Iris pigment epithelial cell (primary cell): ENCODE measurements at regions not wholly inside any gene's neighbourhood (a gene's known extent, or its start where the extent isn't known, plus 50 kb on each side); places are given as distances from the start of the nearest gene placed in this dataset.
"Not testable (repeated sequence)": the region's sequence is repeated elsewhere in the genome, so short reads cannot be mapped to it uniquely, and the experiment has no call there.

Experiments
- DNase-seq: peaks from one replicate; pipeline ENCODE4 v3.0.0-alpha.2; 2011; ENCODE audit warnings: low read depth

- DNase-seq, result peak; percentile 89
Observed at GRCh38 chr10:94125856-94126255, 132.1 kb downstream of the PLCE1 start.

- peak; percentile 70 for DNase-seq
Observed at GRCh38 chr10:94129393-94130130, 135.8 kb downstream of the PLCE1 start.

- peak; percentile 61 for DNase-seq
Observed at GRCh38 chr10:94131885-94132284, 138.2 kb downstream of the PLCE1 start.

GRCh38 chr10:94133239-94133638 lies 139.5 kb downstream of the PLCE1 start:
- no peak for DNase-seq

- DNase-seq, result no peak
Observed at GRCh38 chr10:94137747-94138146, 144.0 kb downstream of the PLCE1 start.

GRCh38 chr10:94138391-94138790 lies 144.7 kb downstream of the PLCE1 start:
- DNase-seq, result peak; percentile 83

GRCh38 chr10:94143261-94143660 lies 149.5 kb downstream of the PLCE1 start:
- DNase-seq, result peak; percentile 15

GRCh38 chr10:94146313-94146712 lies 152.6 kb downstream of the PLCE1 start:
- DNase-seq, result no peak

- no peak for DNase-seq
Observed at GRCh38 chr10:94146746-94147145, 153.0 kb downstream of the PLCE1 start.

- DNase-seq, result no peak
Observed at GRCh38 chr10:94149702-94150101, 156.0 kb downstream of the PLCE1 start.

GRCh38 chr10:94150541-94151184 lies 156.9 kb downstream of the PLCE1 start:
- no peak for DNase-seq

- no peak for DNase-seq
Observed at GRCh38 chr10:94155722-94156271, 162.1 kb downstream of the PLCE1 start.

GRCh38 chr10:94156453-94156852 lies 162.7 kb downstream of the PLCE1 start:
- DNase-seq, result no peak

GRCh38 chr10:94165158-94165611 lies 171.5 kb downstream of the PLCE1 start:
- not testable (repeated sequence) for DNase-seq

- DNase-seq, result peak; percentile 49
Observed at GRCh38 chr10:94172332-94172731, 178.6 kb downstream of the PLCE1 start.

GRCh38 chr10:94173594-94173993 lies 179.9 kb downstream of the PLCE1 start:
- no peak for DNase-seq

GRCh38 chr10:94174838-94175237 lies 181.1 kb downstream of the PLCE1 start:
- DNase-seq, result peak; percentile 61

GRCh38 chr10:94178475-94179253 lies 184.1 kb downstream of the NOC3L start:
- peak; percentile 36 for DNase-seq

- no peak for DNase-seq
Observed at GRCh38 chr10:94180576-94180975, 182.2 kb downstream of the NOC3L start.

GRCh38 chr10:94183666-94184264 lies 179.0 kb downstream of the NOC3L start:
- peak; percentile 99 for DNase-seq

- DNase-seq, result no peak
Observed at GRCh38 chr10:94186722-94187121, 176.0 kb downstream of the NOC3L start.

- DNase-seq, result no peak
Observed at GRCh38 chr10:94192333-94192732, 170.4 kb downstream of the NOC3L start.
